ENCODE measurements at regions not wholly inside any gene's neighbourhood (a gene's known extent, or its start where the extent isn't known, plus 50 kb on each side); places are given as distances from the start of the nearest gene placed in this dataset.

GRCh38 chr12:66048835-66049537 lies 81.6 kb downstream of the LLPH start (continued):
- no peak for TF ChIP-seq ATF5 (CRISPR knock-in tag; IDR thresholded peaks at IDR 0.05; ENCODE audit: low read depth)
- TF ChIP-seq HINFP (CRISPR knock-in tag; IDR thresholded peaks at IDR 0.05; ENCODE audit: low read depth), result no peak
- no peak for TF ChIP-seq BCLAF1 (IDR thresholded peaks at IDR 0.05)
- TF ChIP-seq ZNF878 (CRISPR knock-in tag; IDR thresholded peaks at IDR 0.05), result 0 out of 2 replicates have a peak, but pooled peaks have one; percentile 32
- TF ChIP-seq NR2F1 (CRISPR knock-in tag; IDR thresholded peaks at IDR 0.05), result peak; percentile 42 to 47; a peak in 2 of 4 replicates
- TF ChIP-seq MBD4 (IDR thresholded peaks at IDR 0.05; ENCODE audit: borderline replicate concordance, low read length), result peak; percentile 68; the same call in 1 of the 2 replicates
- TF ChIP-seq HES4 (CRISPR knock-in tag; IDR thresholded peaks at IDR 0.05; ENCODE audit: borderline replicate concordance), result no peak
- TF ChIP-seq ZBTB46 (CRISPR knock-in tag; IDR thresholded peaks at IDR 0.05; ENCODE audit: borderline replicate concordance), result no peak
- TF ChIP-seq NRL (CRISPR knock-in tag; IDR thresholded peaks at IDR 0.05; ENCODE audit: borderline replicate concordance), result no peak
- TF ChIP-seq ZNF691 (CRISPR knock-in tag; IDR thresholded peaks at IDR 0.05; ENCODE audit: borderline replicate concordance, low read depth), result no peak
- no peak for TF ChIP-seq GPBP1L1 (CRISPR knock-in tag; IDR thresholded peaks at IDR 0.05)
- TF ChIP-seq ZNF101 (CRISPR knock-in tag; IDR thresholded peaks at IDR 0.05; ENCODE audit: borderline replicate concordance, low read depth), result no peak
- TF ChIP-seq CTCF (CRISPR knock-in tag; IDR thresholded peaks at IDR 0.05), result no peak
- no peak for TF ChIP-seq U2AF2 (IDR thresholded peaks at IDR 0.05; ENCODE audit: low read depth, low read length)
- TF ChIP-seq ZNF781 (CRISPR knock-in tag; IDR thresholded peaks at IDR 0.05; ENCODE audit: borderline replicate concordance, not compliant biosample characterization), result no peak
- TF ChIP-seq NFE2 (CRISPR knock-in tag; IDR thresholded peaks at IDR 0.05), result no peak
- TF ChIP-seq PTBP1 (IDR thresholded peaks at IDR 0.05; ENCODE audit: low read depth, low read length, poor library complexity, severe bottlenecking), result no peak

Measured in HepG2 (cell line).